Esophagus muscularis mucosa (tissue), 4 donors: ENCODE measurements at regions not wholly inside any gene's neighbourhood (a gene's known extent, or its start where the extent isn't known, plus 50 kb on each side); places are given as distances from the start of the nearest gene placed in this dataset.

Experiments
- EP300 ChIP-seq: sonication (generic); formaldehyde crosslinking; IDR thresholded peaks from one replicate; pipeline ENCODE4 v1.6.1; 2017; ENCODE audit warnings: antibody characterized with exemption
- POLR2A ChIP-seq: fragments of 450-650 bp; IDR thresholded peaks from one replicate; pipeline ENCODE4 v1.6.1; 2017; ENCODE audit warnings: antibody characterized with exemption, moderate library complexity, mild to moderate bottlenecking, low read depth
- POLR2AphosphoS5 ChIP-seq, 2 donors: sonication (generic); formaldehyde crosslinking; IDR thresholded peaks; one replicate each; pipeline ENCODE4 v1.6.1; 2017; ENCODE audit warnings: antibody characterized with exemption in 2 of 2
- TF ChIP-seq, protein P1 (sequence below), 3 experiments: fragments of 200-600 bp in 2 of 3; fragments of 450-650 bp in 1 of 3; sonication (generic) in 2 of 3; IDR thresholded peaks; one replicate each; pipeline ENCODE4 v1.5.1; 2017 to 2019; ENCODE audit warnings: antibody characterized with exemption in 3 of 3, mild to moderate bottlenecking in 2 of 3, moderate library complexity in 1 of 3

DNA sequence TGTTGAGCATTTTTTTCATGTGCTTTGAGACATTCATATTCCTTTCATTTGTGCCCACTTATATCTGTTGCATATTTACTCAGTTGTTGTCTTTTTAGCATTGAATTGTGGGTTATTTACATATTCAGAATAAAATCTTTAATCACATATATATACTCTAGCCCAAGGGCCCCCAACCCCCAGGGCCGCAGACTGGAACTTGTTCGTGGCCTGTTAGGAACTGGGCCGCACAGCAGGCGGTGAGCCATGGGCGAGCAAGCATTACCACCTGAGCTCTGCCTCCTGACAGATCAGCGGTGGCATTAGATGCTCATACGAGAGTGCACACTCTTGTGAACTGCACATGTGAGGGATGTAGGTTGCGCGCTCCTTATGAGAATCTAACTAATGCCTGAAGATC is 480.6 kb downstream of the KCTD8 start:
- TF ChIP-seq, protein P1, sequence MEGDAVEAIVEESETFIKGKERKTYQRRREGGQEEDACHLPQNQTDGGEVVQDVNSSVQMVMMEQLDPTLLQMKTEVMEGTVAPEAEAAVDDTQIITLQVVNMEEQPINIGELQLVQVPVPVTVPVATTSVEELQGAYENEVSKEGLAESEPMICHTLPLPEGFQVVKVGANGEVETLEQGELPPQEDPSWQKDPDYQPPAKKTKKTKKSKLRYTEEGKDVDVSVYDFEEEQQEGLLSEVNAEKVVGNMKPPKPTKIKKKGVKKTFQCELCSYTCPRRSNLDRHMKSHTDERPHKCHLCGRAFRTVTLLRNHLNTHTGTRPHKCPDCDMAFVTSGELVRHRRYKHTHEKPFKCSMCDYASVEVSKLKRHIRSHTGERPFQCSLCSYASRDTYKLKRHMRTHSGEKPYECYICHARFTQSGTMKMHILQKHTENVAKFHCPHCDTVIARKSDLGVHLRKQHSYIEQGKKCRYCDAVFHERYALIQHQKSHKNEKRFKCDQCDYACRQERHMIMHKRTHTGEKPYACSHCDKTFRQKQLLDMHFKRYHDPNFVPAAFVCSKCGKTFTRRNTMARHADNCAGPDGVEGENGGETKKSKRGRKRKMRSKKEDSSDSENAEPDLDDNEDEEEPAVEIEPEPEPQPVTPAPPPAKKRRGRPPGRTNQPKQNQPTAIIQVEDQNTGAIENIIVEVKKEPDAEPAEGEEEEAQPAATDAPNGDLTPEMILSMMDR (IDR thresholded peaks at IDR 0.05): no peak
- TF ChIP-seq POLR2AphosphoS5 (IDR thresholded peaks at IDR 0.05): no peak
- no peak for TF ChIP-seq EP300
- TF ChIP-seq POLR2A: no peak
